ENCODE measurements at regions not wholly inside any gene's neighbourhood (a gene's known extent, or its start where the extent isn't known, plus 50 kb on each side); places are given as distances from the start of the nearest gene placed in this dataset.

DNA sequence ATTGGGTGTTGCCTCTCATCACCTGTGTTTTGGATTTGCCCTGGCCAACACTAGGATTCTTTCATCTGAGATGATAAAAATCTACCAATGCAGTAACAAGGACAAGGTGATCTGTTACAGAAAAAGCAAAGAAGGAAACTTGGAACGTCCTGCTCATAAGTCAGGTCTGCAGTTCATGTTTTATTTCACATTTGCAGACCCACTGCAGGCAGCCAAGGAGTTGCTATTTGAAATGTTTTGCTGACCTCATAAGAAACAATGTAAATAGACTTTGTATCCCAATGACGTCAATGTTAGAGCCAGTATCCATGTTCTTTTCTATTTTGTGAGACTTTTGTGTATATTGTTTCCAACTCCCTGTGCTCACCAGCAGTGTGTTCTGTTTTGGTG is 312.9 kb downstream of the DEPDC1B start:
- Histone ChIP-seq H3K9me3 (ENCODE audit: control insufficient read depth in 1 of 2, insufficient read depth in 1 of 2, low read length in 2 of 2) (no peaks in the 10 kb centered on the region), H3K27ac (ENCODE audit: low read depth in 1 of 2, low read length in 2 of 2) (no peak overlapping the region), H3K27me3 (ENCODE audit: control insufficient read depth in 1 of 2, insufficient read depth in 2 of 2, low read length in 2 of 2) (no peaks in the 10 kb centered on the region), H3K4me1 (ENCODE audit: insufficient read depth, low read length) (no peaks in the 10 kb centered on the region), H3K4me3 (ENCODE audit: low read length) (no peak overlapping the region), H3K36me3 (ENCODE audit: insufficient read depth, low read length) (no peaks in the 10 kb centered on the region)
- CTCF ChIA-PET: no interaction called here
- POLR2A ChIA-PET: no interaction called here
- H3K36me3 Mint-ChIP-seq (ENCODE audit: low read depth): no peaks in the 10 kb centered on the region
- intact Hi-C loops (cut with DNase I, micrococcal nuclease): no loop called here
- H3K4me3 Mint-ChIP-seq: no peak overlapping the region
- no peaks in the 10 kb centered on the region for H3K4me1 Mint-ChIP-seq (ENCODE audit: low read depth)
- TF ChIP-seq, protein P1, sequence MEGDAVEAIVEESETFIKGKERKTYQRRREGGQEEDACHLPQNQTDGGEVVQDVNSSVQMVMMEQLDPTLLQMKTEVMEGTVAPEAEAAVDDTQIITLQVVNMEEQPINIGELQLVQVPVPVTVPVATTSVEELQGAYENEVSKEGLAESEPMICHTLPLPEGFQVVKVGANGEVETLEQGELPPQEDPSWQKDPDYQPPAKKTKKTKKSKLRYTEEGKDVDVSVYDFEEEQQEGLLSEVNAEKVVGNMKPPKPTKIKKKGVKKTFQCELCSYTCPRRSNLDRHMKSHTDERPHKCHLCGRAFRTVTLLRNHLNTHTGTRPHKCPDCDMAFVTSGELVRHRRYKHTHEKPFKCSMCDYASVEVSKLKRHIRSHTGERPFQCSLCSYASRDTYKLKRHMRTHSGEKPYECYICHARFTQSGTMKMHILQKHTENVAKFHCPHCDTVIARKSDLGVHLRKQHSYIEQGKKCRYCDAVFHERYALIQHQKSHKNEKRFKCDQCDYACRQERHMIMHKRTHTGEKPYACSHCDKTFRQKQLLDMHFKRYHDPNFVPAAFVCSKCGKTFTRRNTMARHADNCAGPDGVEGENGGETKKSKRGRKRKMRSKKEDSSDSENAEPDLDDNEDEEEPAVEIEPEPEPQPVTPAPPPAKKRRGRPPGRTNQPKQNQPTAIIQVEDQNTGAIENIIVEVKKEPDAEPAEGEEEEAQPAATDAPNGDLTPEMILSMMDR (IDR thresholded peaks at IDR 0.05): no peak
- H3K27ac Mint-ChIP-seq: no peak overlapping the region
- peaks cover 2% of the 10 kb centered on the region for H3K9me3 Mint-ChIP-seq
- no peak for DNase-seq
- H3K27me3 Mint-ChIP-seq: no peaks in the 10 kb centered on the region
- no peak for ATAC-seq (ENCODE audit: poor library complexity)

DNA sequence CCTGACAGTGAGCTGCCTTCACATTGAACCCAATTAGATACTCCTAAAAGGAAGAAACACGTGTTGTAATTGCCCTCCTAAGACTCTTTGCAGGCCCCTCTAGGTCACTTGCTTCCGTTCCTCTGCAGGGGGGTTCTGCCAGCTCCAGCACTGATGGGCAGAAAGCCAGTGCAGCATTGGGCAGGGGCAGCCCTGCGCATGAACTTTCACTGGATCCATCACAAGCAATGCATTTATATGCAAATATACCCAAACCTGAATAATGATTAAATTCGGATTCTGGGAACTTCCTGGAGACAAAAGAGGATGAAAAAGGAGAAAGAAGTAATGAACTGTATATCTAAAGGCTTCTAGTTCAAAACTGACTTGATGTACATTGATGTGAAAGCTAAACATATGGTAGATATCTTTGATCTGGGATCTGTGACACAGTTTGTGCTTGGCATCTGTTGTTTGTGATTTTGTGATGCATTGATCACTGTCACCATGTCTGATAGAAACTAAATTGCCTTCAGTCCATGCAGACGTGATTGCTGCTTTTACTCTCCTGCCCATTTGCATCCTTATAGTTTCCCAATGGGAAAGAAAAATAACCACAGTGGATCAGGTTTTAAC is 313.4 kb downstream of the DEPDC1B start:
- Mint-ChIP-seq H3K9me3 (peaks cover 2% of the 10 kb centered on the region), H3K4me3 (no peak overlapping the region), H3K27ac (no peak overlapping the region), H3K27me3 (no peaks in the 10 kb centered on the region), H3K4me1 (ENCODE audit: low read depth) (no peaks in the 10 kb centered on the region), H3K36me3 (ENCODE audit: low read depth) (no peaks in the 10 kb centered on the region)
- DNase-seq: no peak
- ChIA-PET CTCF (no interaction called here), POLR2A (no interaction called here)
- Histone ChIP-seq H3K27ac (ENCODE audit: low read depth in 1 of 2, low read length in 2 of 2) (no peak overlapping the region), H3K27me3 (ENCODE audit: control insufficient read depth in 1 of 2, insufficient read depth in 2 of 2, low read length in 2 of 2) (no peaks in the 10 kb centered on the region), H3K4me1 (ENCODE audit: insufficient read depth, low read length) (no peaks in the 10 kb centered on the region), H3K36me3 (ENCODE audit: insufficient read depth, low read length) (no peaks in the 10 kb centered on the region), H3K9me3 (ENCODE audit: control insufficient read depth in 1 of 2, insufficient read depth in 1 of 2, low read length in 2 of 2) (no peaks in the 10 kb centered on the region), H3K4me3 (ENCODE audit: low read length) (no peak overlapping the region)
- intact Hi-C loops (cut with DNase I, micrococcal nuclease): no loop called here
- no peak for ATAC-seq (ENCODE audit: poor library complexity)
- TF ChIP-seq, protein P1 (IDR thresholded peaks at IDR 0.05): no peak

DNA sequence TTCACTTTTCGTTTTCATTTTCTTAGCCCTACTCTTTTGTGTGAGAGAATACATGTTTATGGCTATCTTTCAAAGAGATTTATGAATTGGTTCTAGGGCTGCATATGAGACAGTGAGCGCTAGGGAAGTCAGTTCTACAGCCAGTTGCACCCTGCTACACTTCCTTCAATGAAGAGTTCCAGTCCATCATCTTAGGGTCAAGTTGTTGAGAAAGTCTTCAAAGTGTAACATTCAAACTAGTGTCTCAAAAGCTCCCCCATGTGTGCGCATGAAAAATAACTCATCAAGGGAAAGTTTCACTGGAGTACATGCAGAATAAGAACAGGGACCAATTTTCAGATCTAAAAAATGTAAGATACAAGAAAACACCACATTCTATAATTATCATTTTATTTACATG is 317.2 kb downstream of the DEPDC1B start:
- ChIA-PET CTCF (no interaction called here), POLR2A (no interaction called here)
- Histone ChIP-seq H3K27ac (ENCODE audit: low read depth in 1 of 2, low read length in 2 of 2) (no peak overlapping the region), H3K4me3 (ENCODE audit: low read length) (no peak overlapping the region), H3K4me1 (ENCODE audit: insufficient read depth, low read length) (no peaks in the 10 kb centered on the region), H3K9me3 (ENCODE audit: control insufficient read depth in 1 of 2, insufficient read depth in 1 of 2, low read length in 2 of 2) (no peaks in the 10 kb centered on the region), H3K36me3 (ENCODE audit: insufficient read depth, low read length) (no peaks in the 10 kb centered on the region), H3K27me3 (ENCODE audit: control insufficient read depth in 1 of 2, insufficient read depth in 2 of 2, low read length in 2 of 2) (no peaks in the 10 kb centered on the region)
- intact Hi-C loops (cut with DNase I, micrococcal nuclease): no loop called here
- Mint-ChIP-seq H3K27me3 (no peaks in the 10 kb centered on the region), H3K27ac (no peak overlapping the region), H3K4me1 (ENCODE audit: low read depth) (no peaks in the 10 kb centered on the region), H3K4me3 (no peak overlapping the region), H3K36me3 (ENCODE audit: low read depth) (no peaks in the 10 kb centered on the region), H3K9me3 (peaks cover 2% of the 10 kb centered on the region)
- DNase-seq (no peak), ATAC-seq (ENCODE audit: poor library complexity) (no peak)
- TF ChIP-seq, protein P1 (IDR thresholded peaks at IDR 0.05): no peak
